HepG2 (cell line): ENCODE measurements at regions not wholly inside any gene's neighbourhood (a gene's known extent, or its start where the extent isn't known, plus 50 kb on each side); places are given as distances from the start of the nearest gene placed in this dataset.

ENCODE experiments used
- ATAC-seq: fragments of 200-7000 bp; cut with Tn5 transposase; 3 replicates; pipeline ENCODE4 v1.9.1; 2020; ENCODE audit warnings: mild to moderate bottlenecking, moderate library complexity
- BruUV-seq: library from RNA; stranded (reverse); fragments of 400-500 nt; replicated peaks from 2 replicates; lab custom pipeline; 2021; lab: Mats Ljungman, UMichigan
- CTCF ChIA-PET: fragments of 300-600 bp; formaldehyde crosslinking; extraction: SDS; loops from one replicate; lab custom pipeline; 2021; ENCODE audit warnings: low total read pairs, inconsistent platforms, low intra/inter-chr PET ratio; lab: Yijun Ruan, JAX
- POLR2A ChIA-PET: fragments of 350-600 bp; sonication (Branson Sonifier 250); formaldehyde crosslinking; loops from one replicate; lab custom pipeline; 2020; ENCODE audit warnings: antibody characterized with exemption, inconsistent platforms; lab: Yijun Ruan, JAX
- DNase-seq: peaks from one replicate; pipeline ENCODE4 v3.0.0-alpha.2; 2015; ENCODE audit warnings: low spot score
- FAIRE-seq: peaks from 3 replicates; lab custom pipeline; 2011; peaks lifted over from hg19 to GRCh38; lab: Jason Lieb, UNC
- H2AFZ ChIP-seq: one replicate; pipeline ENCODE4 v1.6.1; 2011; ENCODE audit warnings: low read length, inconsistent platforms
- H3K27ac ChIP-seq: fragments of 300-600 bp; 3 replicates; pipeline ENCODE4 v1.8.0; 2011; ENCODE audit warnings: mixed run types, mild to moderate bottlenecking, mixed read lengths, low read length, inconsistent platforms; ENCODE audit not compliant: insufficient read depth; ENCODE audit errors: extremely low read length
- H3K27me3 ChIP-seq, 2 experiments: fragments of 200-600 bp in 1 of 2; 2 replicates in 1 of 2; 3 replicates in 1 of 2; pipeline versions ENCODE4 v1.6.0 to v1.8.0; 2011; ENCODE audit warnings: low read length in 2 of 2, mild to moderate bottlenecking in 2 of 2, moderate library complexity in 2 of 2, inconsistent platforms in 1 of 2; ENCODE audit not compliant: insufficient read depth in 2 of 2, control insufficient read depth in 1 of 2
- H3K36me3 ChIP-seq, 2 experiments: fragments of 200-600 bp in 1 of 2; replicated peaks in 1 of 2; 2 replicates in 1 of 2; 3 replicates in 1 of 2; pipeline versions ENCODE4 v1.5.1 to v1.8.0; 2011; ENCODE audit warnings: low read length in 2 of 2, inconsistent platforms in 1 of 2; ENCODE audit not compliant: insufficient read depth in 2 of 2, control insufficient read depth in 1 of 2
- H3K4me1 ChIP-seq: 2 replicates; pipeline ENCODE4 v1.5.1; 2012; ENCODE audit warnings: low read length, inconsistent platforms; ENCODE audit not compliant: insufficient read depth
- H3K4me2 ChIP-seq: 2 replicates; pipeline ENCODE4 v1.6.0; 2011; ENCODE audit warnings: low read depth, low read length, inconsistent platforms
- H3K4me3 ChIP-seq, 3 experiments: fragments of 200-600 bp in 1 of 3; sonication (generic), shearing (Covaris generic) in 1 of 3; replicated peaks in 1 of 3; 2 replicates each; pipeline ENCODE4 v1.5.1; 2011 to 2016; ENCODE audit warnings: low read length in 3 of 3, inconsistent platforms in 2 of 3, low read depth in 2 of 3, mild to moderate bottlenecking in 2 of 3, control low read depth in 1 of 3, mixed read lengths in 1 of 3; ENCODE audit not compliant: insufficient read depth in 1 of 3
- H3K79me2 ChIP-seq: one replicate; pipeline ENCODE4 v1.6.1; 2011; ENCODE audit warnings: low read length, inconsistent platforms; ENCODE audit not compliant: insufficient read depth
- H3K9ac ChIP-seq: 2 replicates; pipeline ENCODE4 v1.6.0; 2011; ENCODE audit warnings: mild to moderate bottlenecking, low read depth, low read length, inconsistent platforms; ENCODE audit not compliant: insufficient read depth
- H3K9me3 ChIP-seq: 2 replicates; pipeline ENCODE4 v1.5.1; 2012; ENCODE audit warnings: mild to moderate bottlenecking, low read length
- H4K20me1 ChIP-seq: 2 replicates; pipeline ENCODE4 v1.6.0; 2011; ENCODE audit warnings: inconsistent platforms, mild to moderate bottlenecking, low read length, moderate library complexity; ENCODE audit not compliant: insufficient read depth
- ATF7 ChIP-seq, 2 experiments: fragments of 450-650 bp in 1 of 2; sonication (generic) in 1 of 2; formaldehyde crosslinking in 1 of 2; IDR thresholded peaks; 2 replicates each; pipeline versions ENCODE4 v1.4.0 to v1.6.1; 2016 to 2020; ENCODE audit warnings: antibody characterized with exemption in 1 of 2, mild to moderate bottlenecking in 1 of 2, missing genetic modification reagents in 1 of 2
- DRAP1 ChIP-seq: IDR thresholded peaks from 2 replicates; pipeline ENCODE4 v1.6.1; 2016; ENCODE audit warnings: missing genetic modification reagents, missing compliant biosample characterization
- ETV5 ChIP-seq: IDR thresholded peaks from 2 replicates; pipeline ENCODE4 v1.6.1; 2018; ENCODE audit warnings: missing biosample characterization, missing genetic modification reagents, inconsistent platforms, borderline replicate concordance
- GMEB1 ChIP-seq: sonication (generic); formaldehyde crosslinking; IDR thresholded peaks from 2 replicates; pipeline ENCODE4 v1.5.1; 2020; ENCODE audit warnings: missing genetic modification reagents, mild to moderate bottlenecking, borderline replicate concordance
- IRF2 ChIP-seq: IDR thresholded peaks from 2 replicates; pipeline ENCODE4 v1.6.1; 2018; ENCODE audit warnings: missing genetic modification reagents, missing compliant biosample characterization
- NR2C2 ChIP-seq: sonication (generic); formaldehyde crosslinking; IDR thresholded peaks from 2 replicates; pipeline ENCODE4 v1.4.0; 2020; ENCODE audit warnings: missing genetic modification reagents, mild to moderate bottlenecking, moderate library complexity, borderline replicate concordance
- PCBP2 ChIP-seq: fragments of 200-400 bp; formaldehyde crosslinking; optimal IDR thresholded peaks from 2 replicates; pipeline ENCODE3; 2018; ENCODE audit warnings: low read length, low read depth; ENCODE audit not compliant: poor library complexity, severe bottlenecking
- SCMH1 ChIP-seq: sonication (generic); formaldehyde crosslinking; IDR thresholded peaks from 2 replicates; pipeline ENCODE4 v1.9.0; 2021; ENCODE audit warnings: missing genetic modification reagents, mild to moderate bottlenecking, borderline replicate concordance
- SNAPC5 ChIP-seq: sonication (generic); formaldehyde crosslinking; IDR thresholded peaks from 2 replicates; pipeline ENCODE4 v1.8.1; 2023; ENCODE audit warnings: mild to moderate bottlenecking, missing genetic modification reagents, borderline replicate concordance
- SP140L ChIP-seq: sonication (generic); formaldehyde crosslinking; IDR thresholded peaks from 2 replicates; pipeline ENCODE4 v1.4.0; 2020; ENCODE audit warnings: missing genetic modification reagents, borderline replicate concordance
- SP4 ChIP-seq: sonication (generic); formaldehyde crosslinking; IDR thresholded peaks from 2 replicates; pipeline ENCODE4 v1.8.1; 2023; ENCODE audit warnings: mild to moderate bottlenecking, missing genetic modification reagents
- TEAD2 ChIP-seq: sonication (generic); formaldehyde crosslinking; IDR thresholded peaks from 2 replicates; pipeline ENCODE4 v1.9.0; 2021; ENCODE audit warnings: missing genetic modification reagents
- ZBTB8A ChIP-seq: sonication (generic); formaldehyde crosslinking; IDR thresholded peaks from 2 replicates; pipeline ENCODE4 v1.4.0; 2020; ENCODE audit warnings: mild to moderate bottlenecking, low read depth, missing genetic modification reagents, borderline replicate concordance
- ZNF224 ChIP-seq: sonication (generic); formaldehyde crosslinking; IDR thresholded peaks from 2 replicates; pipeline ENCODE4 v1.5.0; 2020; ENCODE audit warnings: mild to moderate bottlenecking, missing genetic modification reagents
- whole genome bisulfite sequencing: methylation state at CpG from one replicate; pipeline ENCODE4 v1.1.6; 2017; ENCODE audit warnings: low lambda C conversion rate; 5-methylcytosine and 5-hydroxymethylcytosine counted together
- in situ Hi-C: cut with HindIII; loops from 2 replicates; pipeline ENCODE4 v1.10.0; 2017; ENCODE audit warnings: low pct_unique_long_range_greater_than_20kb; ENCODE audit not compliant: extremely low pct_ligation_motif_present
- intact Hi-C: fragments of 100-400 bp; cut with micrococcal nuclease; formaldehyde crosslinking; loops from one replicate; pipeline ENCODE4 v1.10.0; 2022; ENCODE audit not compliant: unreplicated experiment

- ChIA-PET CTCF (no interaction called here), POLR2A (no interaction called here)
- FAIRE-seq (no peak), ATAC-seq (no peak), DNase-seq (no peak)
- 36% methylated on average over 3 of the region's 3 CpGs for WGBS
- H3K79me2 ChIP-seq, result no peaks in the 10 kb centered on the region
- no peak overlapping the region for H3K9ac ChIP-seq
- no TSS peak for BruUV-seq
- no peaks in the 10 kb centered on the region for H4K20me1 ChIP-seq
- no peak overlapping the region for H3K4me3 ChIP-seq
- intact Hi-C loops (no loop called here), in situ Hi-C loops (no loop called here)
- H3K36me3 ChIP-seq, result no peaks in the 10 kb centered on the region
- no peaks in the 10 kb centered on the region for H3K9me3 ChIP-seq
- H3K27ac ChIP-seq, result no peak overlapping the region
- H3K4me1 ChIP-seq, result no peaks in the 10 kb centered on the region
- H2AFZ ChIP-seq, result no peak overlapping the region
- TF ChIP-seq ZBTB8A (CRISPR knock-in tag) (no peak), DRAP1 (CRISPR knock-in tag) (no peak), ATF7 (IDR thresholded peaks at IDR 0.05) (no peak), ATF7 (CRISPR knock-in tag; IDR thresholded peaks at IDR 0.05) (no peak), ZNF224 (no peak), SP140L (no peak), IRF2 (CRISPR knock-in tag) (no peak), SP4 (CRISPR knock-in tag) (no peak), TEAD2 (no peak), PCBP2 (no peak), ETV5 (no peak), SNAPC5 (no peak), GMEB1 (no peak), NR2C2 (CRISPR knock-in tag) (no peak), SCMH1 (CRISPR knock-in tag) (no peak)
- H3K4me2 ChIP-seq, result no peak overlapping the region
- no peaks in the 10 kb centered on the region for H3K27me3 ChIP-seq
Measured at GRCh38 chr1:147414505-147415163, 126.7 kb upstream of the BCL9 start.
